OCI-LY1 (cell line): ENCODE measurements at regions not wholly inside any gene's neighbourhood (a gene's known extent, or its start where the extent isn't known, plus 50 kb on each side); places are given as distances from the start of the nearest gene placed in this dataset.

Experiments
- EZH2 ChIP-seq: fragments of 200-600 bp; sonication (generic), shearing (Covaris generic); IDR thresholded peaks from 2 replicates; pipeline ENCODE4 v1.8.0; 2017; ENCODE audit warnings: borderline replicate concordance, mixed run types, mild to moderate bottlenecking, antibody characterized with exemption, low read length, moderate library complexity, mixed read lengths
- TF ChIP-seq, protein P1 (sequence below): fragments of 200-600 bp; sonication (generic), shearing (Covaris generic); IDR thresholded peaks from 2 replicates; pipeline ENCODE4 v1.5.1; 2017; ENCODE audit warnings: mild to moderate bottlenecking, antibody characterized with exemption, low read length, moderate library complexity, mixed read lengths

DNA sequence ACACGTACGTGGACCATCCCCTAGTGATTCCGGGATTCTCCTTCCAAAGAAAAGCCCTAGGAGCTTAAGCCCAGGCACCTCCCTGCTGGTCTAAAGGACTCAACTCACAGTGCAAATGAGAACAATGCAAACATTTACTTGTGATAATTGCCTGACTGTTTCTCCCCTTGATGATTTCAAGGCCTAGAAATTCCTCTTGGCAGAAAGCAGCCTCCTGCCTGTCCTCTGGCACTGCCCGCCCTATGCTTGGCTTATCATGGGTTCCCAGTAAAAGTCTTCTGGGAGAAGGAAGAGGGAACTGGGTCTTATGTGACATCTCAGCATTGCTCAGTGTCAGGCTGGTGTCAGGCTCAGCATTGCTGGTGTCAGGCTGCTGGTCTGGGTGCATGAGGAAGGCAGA lies 351.8 kb downstream of the SHANK2 start:
- no peak for TF ChIP-seq EZH2
- TF ChIP-seq, protein P1, sequence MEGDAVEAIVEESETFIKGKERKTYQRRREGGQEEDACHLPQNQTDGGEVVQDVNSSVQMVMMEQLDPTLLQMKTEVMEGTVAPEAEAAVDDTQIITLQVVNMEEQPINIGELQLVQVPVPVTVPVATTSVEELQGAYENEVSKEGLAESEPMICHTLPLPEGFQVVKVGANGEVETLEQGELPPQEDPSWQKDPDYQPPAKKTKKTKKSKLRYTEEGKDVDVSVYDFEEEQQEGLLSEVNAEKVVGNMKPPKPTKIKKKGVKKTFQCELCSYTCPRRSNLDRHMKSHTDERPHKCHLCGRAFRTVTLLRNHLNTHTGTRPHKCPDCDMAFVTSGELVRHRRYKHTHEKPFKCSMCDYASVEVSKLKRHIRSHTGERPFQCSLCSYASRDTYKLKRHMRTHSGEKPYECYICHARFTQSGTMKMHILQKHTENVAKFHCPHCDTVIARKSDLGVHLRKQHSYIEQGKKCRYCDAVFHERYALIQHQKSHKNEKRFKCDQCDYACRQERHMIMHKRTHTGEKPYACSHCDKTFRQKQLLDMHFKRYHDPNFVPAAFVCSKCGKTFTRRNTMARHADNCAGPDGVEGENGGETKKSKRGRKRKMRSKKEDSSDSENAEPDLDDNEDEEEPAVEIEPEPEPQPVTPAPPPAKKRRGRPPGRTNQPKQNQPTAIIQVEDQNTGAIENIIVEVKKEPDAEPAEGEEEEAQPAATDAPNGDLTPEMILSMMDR, result no peak
